OCI-LY1 (cell line): ENCODE measurements at regions not wholly inside any gene's neighbourhood (a gene's known extent, or its start where the extent isn't known, plus 50 kb on each side); places are given as distances from the start of the nearest gene placed in this dataset.
"Not testable (repeated sequence)": the region's sequence is repeated elsewhere in the genome, so short reads cannot be mapped to it uniquely, and the experiment has no call there.

Source experiments
- H2AFZ ChIP-seq: fragments of 200-600 bp; sonication (generic), shearing (Covaris generic); 2 replicates; pipeline ENCODE4 v1.6.0; 2014; ENCODE audit warnings: antibody characterized with exemption, mild to moderate bottlenecking, low read length
- H3F3A ChIP-seq: fragments of 200-600 bp; sonication (generic), shearing (Covaris generic); 2 replicates; pipeline ENCODE4 v1.6.0; 2014; ENCODE audit warnings: mild to moderate bottlenecking, antibody characterized with exemption, low read length, moderate library complexity; ENCODE audit not compliant: insufficient read depth
- H3K27ac ChIP-seq: fragments of 200-600 bp; sonication (generic); 2 replicates; pipeline ENCODE4 v1.5.1; 2014; ENCODE audit warnings: low read length, mixed run types, mild to moderate bottlenecking, low read depth; ENCODE audit not compliant: poor library complexity, severe bottlenecking
- H3K27me3 ChIP-seq: fragments of 200-600 bp; sonication (generic); 2 replicates; pipeline ENCODE4 v1.6.0; 2014; ENCODE audit warnings: antibody characterized with exemption, mild to moderate bottlenecking, low read length, moderate library complexity; ENCODE audit not compliant: insufficient read depth
- H3K36me3 ChIP-seq: fragments of 200-600 bp; sonication (generic); 2 replicates; pipeline ENCODE4 v1.6.1; 2014; ENCODE audit warnings: mild to moderate bottlenecking, antibody characterized with exemption, low read length, moderate library complexity, mixed read lengths; ENCODE audit not compliant: insufficient read depth
- H3K4me1 ChIP-seq: fragments of 200-600 bp; sonication (generic); 2 replicates; pipeline ENCODE4 v1.5.1; 2014; ENCODE audit warnings: mild to moderate bottlenecking, low read length, moderate library complexity; ENCODE audit not compliant: insufficient read depth, severe bottlenecking
- H3K4me2 ChIP-seq: fragments of 200-600 bp; sonication (generic), shearing (Covaris generic); 2 replicates; pipeline ENCODE4 v1.6.1; 2014; ENCODE audit warnings: low read length
- H3K4me3 ChIP-seq: fragments of 200-600 bp; sonication (generic); 2 replicates; pipeline ENCODE4 v1.5.1; 2014; ENCODE audit warnings: low read length, low read depth, mild to moderate bottlenecking, mixed read lengths; ENCODE audit not compliant: poor library complexity, severe bottlenecking
- H3K79me2 ChIP-seq: fragments of 200-600 bp; shearing (Covaris generic); 2 replicates; pipeline ENCODE4 v1.6.1; 2016; ENCODE audit warnings: mixed run types, low read length, mixed read lengths; ENCODE audit not compliant: insufficient read depth
- H3K9ac ChIP-seq: fragments of 200-600 bp; sonication (generic), shearing (Covaris generic); 2 replicates; pipeline ENCODE4 v1.6.1; 2014; ENCODE audit warnings: mild to moderate bottlenecking, low read length, mixed read lengths
- H3K9me2 ChIP-seq: fragments of 200-600 bp; sonication (generic), shearing (Covaris generic); 2 replicates; pipeline ENCODE4 v1.6.1; 2014; ENCODE audit warnings: low read depth, mild to moderate bottlenecking, low read length, mixed read lengths
- H3K9me3 ChIP-seq: fragments of 200-600 bp; shearing (Covaris generic); 2 replicates; pipeline ENCODE4 v1.6.1; 2014; ENCODE audit warnings: low read length, mixed read lengths
- H4K20me1 ChIP-seq: fragments of 200-600 bp; sonication (generic), shearing (Covaris generic); 2 replicates; pipeline ENCODE4 v1.6.0; 2016; ENCODE audit warnings: mild to moderate bottlenecking, low read length; ENCODE audit not compliant: insufficient read depth
- EZH2 ChIP-seq: fragments of 200-600 bp; sonication (generic), shearing (Covaris generic); IDR thresholded peaks from 2 replicates; pipeline ENCODE4 v1.8.0; 2017; ENCODE audit warnings: borderline replicate concordance, mixed run types, mild to moderate bottlenecking, antibody characterized with exemption, low read length, moderate library complexity, mixed read lengths
- TF ChIP-seq, protein P1 (sequence below): fragments of 200-600 bp; sonication (generic), shearing (Covaris generic); IDR thresholded peaks from 2 replicates; pipeline ENCODE4 v1.5.1; 2017; ENCODE audit warnings: mild to moderate bottlenecking, antibody characterized with exemption, low read length, moderate library complexity, mixed read lengths

GRCh38 chr5:120818128-120818527 lies 354.0 kb downstream of the PRR16 start:
- Histone ChIP-seq H3F3A (no peaks in the 10 kb centered on the region), H3K4me3 (no peak overlapping the region), H2AFZ (no peak overlapping the region), H3K9me3 (no peaks in the 10 kb centered on the region), H3K27me3 (no peaks in the 10 kb centered on the region), H3K9ac (no peak overlapping the region), H3K36me3 (no peaks in the 10 kb centered on the region), H3K79me2 (no peaks in the 10 kb centered on the region), H3K4me2 (no peak overlapping the region), H3K4me1 (no peaks in the 10 kb centered on the region), H3K27ac (no peak overlapping the region), H4K20me1 (no peaks in the 10 kb centered on the region), H3K9me2 (no peaks in the 10 kb centered on the region)
- TF ChIP-seq, protein P1, sequence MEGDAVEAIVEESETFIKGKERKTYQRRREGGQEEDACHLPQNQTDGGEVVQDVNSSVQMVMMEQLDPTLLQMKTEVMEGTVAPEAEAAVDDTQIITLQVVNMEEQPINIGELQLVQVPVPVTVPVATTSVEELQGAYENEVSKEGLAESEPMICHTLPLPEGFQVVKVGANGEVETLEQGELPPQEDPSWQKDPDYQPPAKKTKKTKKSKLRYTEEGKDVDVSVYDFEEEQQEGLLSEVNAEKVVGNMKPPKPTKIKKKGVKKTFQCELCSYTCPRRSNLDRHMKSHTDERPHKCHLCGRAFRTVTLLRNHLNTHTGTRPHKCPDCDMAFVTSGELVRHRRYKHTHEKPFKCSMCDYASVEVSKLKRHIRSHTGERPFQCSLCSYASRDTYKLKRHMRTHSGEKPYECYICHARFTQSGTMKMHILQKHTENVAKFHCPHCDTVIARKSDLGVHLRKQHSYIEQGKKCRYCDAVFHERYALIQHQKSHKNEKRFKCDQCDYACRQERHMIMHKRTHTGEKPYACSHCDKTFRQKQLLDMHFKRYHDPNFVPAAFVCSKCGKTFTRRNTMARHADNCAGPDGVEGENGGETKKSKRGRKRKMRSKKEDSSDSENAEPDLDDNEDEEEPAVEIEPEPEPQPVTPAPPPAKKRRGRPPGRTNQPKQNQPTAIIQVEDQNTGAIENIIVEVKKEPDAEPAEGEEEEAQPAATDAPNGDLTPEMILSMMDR: no peak
- TF ChIP-seq EZH2: no peak

GRCh38 chr5:120823328-120823727 lies 359.2 kb downstream of the PRR16 start:
- Histone ChIP-seq H4K20me1 (no peaks in the 10 kb centered on the region), H3K9me3 (no peaks in the 10 kb centered on the region), H3K27ac (no peak overlapping the region), H3K36me3 (no peaks in the 10 kb centered on the region), H3K4me3 (no peak overlapping the region), H3K9ac (no peak overlapping the region), H3K4me1 (no peaks in the 10 kb centered on the region), H3K79me2 (no peaks in the 10 kb centered on the region), H3F3A (no peaks in the 10 kb centered on the region), H2AFZ (no peak overlapping the region), H3K9me2 (no peaks in the 10 kb centered on the region), H3K27me3 (no peaks in the 10 kb centered on the region), H3K4me2 (no peak overlapping the region)
- TF ChIP-seq, protein P1: no peak
- no peak for TF ChIP-seq EZH2

DNA sequence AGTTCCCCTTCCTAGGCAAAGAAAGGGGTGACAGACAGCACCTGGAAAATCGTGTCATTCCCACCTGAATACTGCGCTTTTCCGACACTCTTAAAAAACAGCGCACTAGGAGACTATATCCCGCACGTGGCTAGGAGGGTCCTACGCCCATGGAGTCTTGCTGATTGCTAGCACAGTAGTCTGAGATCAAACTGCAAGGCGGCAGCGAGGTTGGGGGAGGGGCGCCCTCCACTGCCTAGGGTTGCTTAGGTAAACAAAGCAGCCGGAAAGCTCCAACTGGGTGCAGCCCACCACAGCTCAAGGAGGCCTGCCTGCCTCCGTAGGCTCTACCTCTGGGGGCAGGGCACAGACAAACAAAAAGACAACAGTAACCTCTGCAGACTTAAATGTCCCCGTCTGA lies 367.5 kb downstream of the PRR16 start:
- H3K27me3 ChIP-seq, H3K36me3 ChIP-seq, H3K27ac ChIP-seq, H3K79me2 ChIP-seq, H3K9ac ChIP-seq, H3K9me2 ChIP-seq, H4K20me1 ChIP-seq, H3F3A ChIP-seq, H3K9me3 ChIP-seq, H3K4me3 ChIP-seq, H2AFZ ChIP-seq, H3K4me2 ChIP-seq, H3K4me1 ChIP-seq: not testable (repeated sequence)

GRCh38 chr5:120841830-120842229 lies 377.7 kb downstream of the PRR16 start:
- no peaks in the 10 kb centered on the region for H3K79me2 ChIP-seq
- no peaks in the 10 kb centered on the region for H4K20me1 ChIP-seq
- H3K4me3 ChIP-seq: no peak overlapping the region
- no peak overlapping the region for H3K9ac ChIP-seq
- H3K27me3 ChIP-seq: no peaks in the 10 kb centered on the region
- TF ChIP-seq, protein P1: no peak
- no peak for TF ChIP-seq EZH2
- H3K9me3 ChIP-seq: no peaks in the 10 kb centered on the region
- H3K27ac ChIP-seq: no peak overlapping the region
- no peak overlapping the region for H3K4me2 ChIP-seq
- H2AFZ ChIP-seq: no peak overlapping the region
- H3K9me2 ChIP-seq: no peaks in the 10 kb centered on the region
- H3K4me1 ChIP-seq: no peaks in the 10 kb centered on the region
- no peaks in the 10 kb centered on the region for H3F3A ChIP-seq
- H3K36me3 ChIP-seq: no peaks in the 10 kb centered on the region
